GM12865 (cell line): ENCODE measurements at regions not wholly inside any gene's neighbourhood (a gene's known extent, or its start where the extent isn't known, plus 50 kb on each side); places are given as distances from the start of the nearest gene placed in this dataset.

ENCODE experiments used
- DNase-seq: peaks from one replicate; pipeline ENCODE4 v3.0.0; 2010; ENCODE audit warnings: low read depth
- H3K4me3 ChIP-seq: 2 replicates; pipeline ENCODE4 v1.5.1; 2011; ENCODE audit warnings: mild to moderate bottlenecking, low read depth, low read length, control low read depth
- CTCF ChIP-seq: IDR thresholded peaks from 2 replicates; pipeline ENCODE4 v1.5.1; 2011; ENCODE audit warnings: low read length, control low read depth, low read depth, inconsistent platforms; ENCODE audit not compliant: insufficient read depth; ENCODE audit errors: missing control alignments

- TF ChIP-seq CTCF, result no peak
- DNase-seq, result no peak
- no peak overlapping the region for H3K4me3 ChIP-seq
Observed at GRCh38 chr9:107431461-107431860, 58.1 kb downstream of the KLF4 start.

- no peak overlapping the region for H3K4me3 ChIP-seq
- no peak for DNase-seq
- no peak for TF ChIP-seq CTCF
Observed at GRCh38 chr9:107430071-107430470, 59.5 kb downstream of the KLF4 start.

GRCh38 chr9:107426126-107426525, 63.4 kb downstream of the KLF4 start:
- no peak for TF ChIP-seq CTCF
- H3K4me3 ChIP-seq, result no peak overlapping the region
- DNase-seq, result no peak

- peak; percentile 60 for DNase-seq
- TF ChIP-seq CTCF, result peak; percentile 94
- H3K4me3 ChIP-seq, result peak overlapping the region; percentile 45
Observed at GRCh38 chr9:107425101-107426025, 64.2 kb downstream of the KLF4 start.

GRCh38 chr9:107423540-107423939, 66.0 kb downstream of the KLF4 start:
- no peak for DNase-seq
- no peak overlapping the region for H3K4me3 ChIP-seq
- TF ChIP-seq CTCF, result no peak

- no peak overlapping the region for H3K4me3 ChIP-seq
- peak; percentile 64 for DNase-seq
- peak; percentile 57 for TF ChIP-seq CTCF
Observed at GRCh38 chr9:107422189-107423185, 67.1 kb downstream of the KLF4 start.
